Ectodermal cell (in vitro differentiated cells): ENCODE measurements at regions not wholly inside any gene's neighbourhood (a gene's known extent, or its start where the extent isn't known, plus 50 kb on each side); places are given as distances from the start of the nearest gene placed in this dataset.
"Not testable (repeated sequence)": the region's sequence is repeated elsewhere in the genome, so short reads cannot be mapped to it uniquely, and the experiment has no call there.

Source experiments
- H3K27ac ChIP-seq: 2 replicates; pipeline ENCODE4 v1.7.0; 2013; ENCODE audit warnings: mild to moderate bottlenecking, low read depth, low read length; ENCODE audit not compliant: insufficient read depth, poor library complexity, severe bottlenecking
- H3K27me3 ChIP-seq: 2 replicates; pipeline ENCODE4 v1.7.0; 2013; ENCODE audit warnings: mild to moderate bottlenecking, low read length; ENCODE audit not compliant: insufficient read depth, control insufficient read depth, poor library complexity, severe bottlenecking
- H3K36me3 ChIP-seq: one replicate; pipeline ENCODE4 v1.7.0; 2013; ENCODE audit warnings: low read length; ENCODE audit not compliant: control insufficient read depth, insufficient read depth
- H3K4me1 ChIP-seq: one replicate; pipeline ENCODE4 v1.7.0; 2013; ENCODE audit warnings: low read length; ENCODE audit not compliant: control insufficient read depth, insufficient read depth
- H3K4me3 ChIP-seq: 2 replicates; pipeline ENCODE4 v1.7.0; 2013; ENCODE audit warnings: low read depth, low read length, control low read depth; ENCODE audit not compliant: insufficient read depth
- H3K9me3 ChIP-seq: 2 replicates; pipeline ENCODE4 v1.7.0; 2013; ENCODE audit warnings: mild to moderate bottlenecking, low read length, moderate library complexity; ENCODE audit not compliant: control insufficient read depth
- WGBS, 2 experiments: methylation state at CpG; one replicate each; pipeline ENCODE4 v1.1.7; 2013; ENCODE audit warnings: missing lambda C conversion rate in 2 of 2; 5-methylcytosine and 5-hydroxymethylcytosine counted together

GRCh38 chr4:38386005-38386551 lies 277.9 kb upstream of the KLF3 start:
- peaks cover 11% of the 10 kb centered on the region for H3K4me1 ChIP-seq
- H3K36me3 ChIP-seq = no peaks in the 10 kb centered on the region
- no peak overlapping the region for H3K27ac ChIP-seq
- H3K4me3 ChIP-seq = no peak overlapping the region
- no peaks in the 10 kb centered on the region for H3K27me3 ChIP-seq
- H3K9me3 ChIP-seq = no peaks in the 10 kb centered on the region
- 88 to 90% methylated on average over 2 of the region's 2 CpGs for WGBS, 2 experiments

GRCh38 chr4:38386654-38387188 lies 277.3 kb upstream of the KLF3 start:
- H3K9me3 ChIP-seq = no peaks in the 10 kb centered on the region
- no peak overlapping the region for H3K27ac ChIP-seq
- WGBS, 2 experiments = 83 to 88% methylated on average over 2 of the region's 2 CpGs
- no peaks in the 10 kb centered on the region for H3K36me3 ChIP-seq
- H3K4me3 ChIP-seq = no peak overlapping the region
- H3K4me1 ChIP-seq = peaks cover 11% of the 10 kb centered on the region
- no peaks in the 10 kb centered on the region for H3K27me3 ChIP-seq

DNA sequence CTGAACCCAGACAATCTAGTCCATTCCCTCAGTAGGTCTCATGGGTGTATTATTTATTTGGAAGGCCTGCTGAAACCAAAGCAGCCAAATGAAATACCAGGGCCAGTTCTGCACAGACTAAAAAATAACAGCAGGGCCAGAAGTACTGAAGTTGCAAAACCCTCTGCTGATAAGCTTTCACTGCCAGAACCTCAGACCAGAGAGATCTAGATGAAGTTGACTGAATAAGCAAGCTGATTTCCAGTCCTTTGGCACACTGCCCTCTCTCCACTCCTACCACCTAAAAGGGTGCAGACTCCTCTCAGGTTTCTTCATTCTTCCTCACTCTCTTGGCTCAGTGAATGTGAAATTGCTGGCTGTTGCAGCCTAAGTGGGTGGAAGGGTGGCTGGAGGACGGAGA lies 276.7 kb upstream of the KLF3 start:
- no CpG with 5 or more reads among the region's 1 CpG for WGBS, 2 experiments
- no peaks in the 10 kb centered on the region for H3K36me3 ChIP-seq
- no peaks in the 10 kb centered on the region for H3K27me3 ChIP-seq
- no peak overlapping the region for H3K27ac ChIP-seq
- no peaks in the 10 kb centered on the region for H3K9me3 ChIP-seq
- H3K4me3 ChIP-seq = no peak overlapping the region
- H3K4me1 ChIP-seq = peaks cover 11% of the 10 kb centered on the region

GRCh38 chr4:38387819-38388218 lies 276.2 kb upstream of the KLF3 start:
- WGBS, 2 experiments = 92 to 95% methylated on average over 5 of the region's 5 CpGs
- Histone ChIP-seq H3K4me3 (no peak overlapping the region), H3K4me1 (peaks cover 11% of the 10 kb centered on the region), H3K36me3 (no peaks in the 10 kb centered on the region), H3K27ac (no peak overlapping the region), H3K9me3 (no peaks in the 10 kb centered on the region), H3K27me3 (no peaks in the 10 kb centered on the region)

GRCh38 chr4:38388907-38389306 lies 275.1 kb upstream of the KLF3 start:
- H3K36me3 ChIP-seq, H3K9me3 ChIP-seq, H3K27me3 ChIP-seq, H3K4me3 ChIP-seq, H3K27ac ChIP-seq: not testable (repeated sequence)
- H3K4me1 ChIP-seq = peaks cover 11% of the 10 kb centered on the region
- WGBS, 2 experiments = 86 to 100% methylated on average over 1 of the region's 1 CpG

DNA sequence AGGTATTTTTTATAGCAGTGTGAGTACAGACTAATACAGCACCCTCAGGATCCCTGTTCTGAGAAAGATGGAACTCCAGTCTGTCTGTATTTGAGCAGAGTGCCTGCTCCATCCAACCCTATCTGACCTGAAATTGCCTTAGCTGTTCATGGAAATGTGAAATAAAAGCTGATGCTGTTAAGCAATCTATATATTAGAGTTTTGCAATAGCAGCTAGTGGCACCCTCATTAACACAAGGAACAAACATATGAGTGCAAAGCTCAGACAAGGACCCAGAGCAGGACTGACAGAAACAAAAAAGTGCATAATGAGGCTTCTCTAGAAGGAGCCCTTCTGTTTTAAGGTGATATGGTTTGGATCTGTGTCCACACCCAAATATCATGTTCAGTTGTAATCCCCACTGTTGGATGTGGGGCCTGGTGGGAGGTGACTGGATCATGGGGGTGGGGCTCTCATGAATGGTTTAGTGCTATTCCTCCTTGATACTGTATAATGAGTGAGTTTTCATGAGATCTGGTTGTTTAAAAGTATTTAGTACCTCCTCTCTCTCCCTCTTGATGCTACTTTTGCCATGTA lies 272.9 kb upstream of the KLF3 start:
- Histone ChIP-seq H3K27me3 (no peaks in the 10 kb centered on the region), H3K9me3 (no peaks in the 10 kb centered on the region), H3K27ac (no peak overlapping the region), H3K4me1 (no peaks in the 10 kb centered on the region), H3K4me3 (no peak overlapping the region), H3K36me3 (no peaks in the 10 kb centered on the region)

- WGBS, 2 experiments = 89 to 96% methylated on average over 1 of the region's 1 CpG
- Histone ChIP-seq H3K4me1 (no peaks in the 10 kb centered on the region), H3K27me3 (no peaks in the 10 kb centered on the region)
These were observed 271.7 kb upstream of the KLF3 start for GRCh38 chr4:38392223-38392855.

GRCh38 chr4:38396091-38396490 lies 267.9 kb upstream of the KLF3 start:
- Histone ChIP-seq H3K4me1 (no peaks in the 10 kb centered on the region), H3K4me3 (no peak overlapping the region), H3K9me3 (no peaks in the 10 kb centered on the region), H3K27ac (no peak overlapping the region), H3K27me3 (no peaks in the 10 kb centered on the region), H3K36me3 (no peaks in the 10 kb centered on the region)
- 87 to 94% methylated on average over 3 of the region's 3 CpGs for WGBS, 2 experiments

More at GRCh38 chr4:38392223-38392855, 271.7 kb upstream of the KLF3 start:
- Histone ChIP-seq H3K36me3 (no peaks in the 10 kb centered on the region), H3K4me3 (no peak overlapping the region), H3K27ac (no peak overlapping the region), H3K9me3 (no peaks in the 10 kb centered on the region)

- Histone ChIP-seq H3K9me3 (no peaks in the 10 kb centered on the region), H3K27me3 (no peaks in the 10 kb centered on the region), H3K36me3 (no peaks in the 10 kb centered on the region), H3K4me1 (no peaks in the 10 kb centered on the region), H3K4me3 (no peak overlapping the region), H3K27ac (no peak overlapping the region)
- WGBS, 2 experiments = 83 to 91% methylated on average over 3 to 4 of the region's 4 CpGs
These were observed 267.0 kb upstream of the KLF3 start for GRCh38 chr4:38396845-38397547.

DNA sequence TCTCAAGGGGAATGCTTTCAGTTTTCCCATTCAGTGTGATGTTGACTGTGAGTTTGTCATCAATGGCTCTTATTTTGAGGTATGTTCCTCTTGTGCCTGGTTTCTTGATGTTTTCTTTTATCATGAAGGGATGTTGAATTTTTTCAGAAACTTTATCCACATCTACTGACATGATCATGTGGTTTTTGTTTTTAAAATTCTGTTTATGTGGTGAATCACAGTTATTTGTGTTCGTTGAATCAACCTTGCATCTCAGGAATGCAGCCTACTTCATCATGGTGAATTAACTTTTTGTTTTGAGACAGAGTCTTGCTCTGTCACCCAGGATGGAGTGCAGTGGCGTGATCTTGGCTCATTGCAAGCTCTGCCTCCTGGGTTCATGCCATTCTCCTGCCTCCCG lies 263.1 kb upstream of the KLF3 start:
- no peaks in the 10 kb centered on the region for H3K9me3 ChIP-seq
- 92 to 95% methylated on average over 3 of the region's 3 CpGs for WGBS, 2 experiments
- H3K4me1 ChIP-seq = no peaks in the 10 kb centered on the region
- no peak overlapping the region for H3K27ac ChIP-seq
- no peaks in the 10 kb centered on the region for H3K27me3 ChIP-seq
- no peaks in the 10 kb centered on the region for H3K36me3 ChIP-seq
- H3K4me3 ChIP-seq = no peak overlapping the region
